ENCODE measurements at regions not wholly inside any gene's neighbourhood (a gene's known extent, or its start where the extent isn't known, plus 50 kb on each side); places are given as distances from the start of the nearest gene placed in this dataset.

DNA sequence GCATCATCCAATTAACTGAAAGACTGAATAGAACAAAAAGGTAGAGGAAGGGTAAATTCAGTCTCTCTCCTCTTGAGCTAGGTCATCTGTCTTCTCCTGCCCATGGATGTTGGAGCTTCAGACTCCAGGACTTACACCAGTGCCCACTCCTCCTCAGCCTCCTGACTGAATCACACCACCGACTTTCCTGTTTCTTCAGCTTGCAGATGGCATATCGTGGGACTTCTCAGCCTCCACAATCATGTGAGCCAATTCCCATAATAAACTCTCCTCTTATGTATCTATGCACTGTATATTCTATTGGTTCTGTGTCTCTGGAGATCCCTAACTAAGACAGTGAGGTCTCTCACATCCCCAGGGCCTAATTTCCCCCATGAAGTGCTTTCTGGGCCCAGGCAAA lies 140.4 kb downstream of the CD47 start:
- TF ChIP-seq, protein P1, sequence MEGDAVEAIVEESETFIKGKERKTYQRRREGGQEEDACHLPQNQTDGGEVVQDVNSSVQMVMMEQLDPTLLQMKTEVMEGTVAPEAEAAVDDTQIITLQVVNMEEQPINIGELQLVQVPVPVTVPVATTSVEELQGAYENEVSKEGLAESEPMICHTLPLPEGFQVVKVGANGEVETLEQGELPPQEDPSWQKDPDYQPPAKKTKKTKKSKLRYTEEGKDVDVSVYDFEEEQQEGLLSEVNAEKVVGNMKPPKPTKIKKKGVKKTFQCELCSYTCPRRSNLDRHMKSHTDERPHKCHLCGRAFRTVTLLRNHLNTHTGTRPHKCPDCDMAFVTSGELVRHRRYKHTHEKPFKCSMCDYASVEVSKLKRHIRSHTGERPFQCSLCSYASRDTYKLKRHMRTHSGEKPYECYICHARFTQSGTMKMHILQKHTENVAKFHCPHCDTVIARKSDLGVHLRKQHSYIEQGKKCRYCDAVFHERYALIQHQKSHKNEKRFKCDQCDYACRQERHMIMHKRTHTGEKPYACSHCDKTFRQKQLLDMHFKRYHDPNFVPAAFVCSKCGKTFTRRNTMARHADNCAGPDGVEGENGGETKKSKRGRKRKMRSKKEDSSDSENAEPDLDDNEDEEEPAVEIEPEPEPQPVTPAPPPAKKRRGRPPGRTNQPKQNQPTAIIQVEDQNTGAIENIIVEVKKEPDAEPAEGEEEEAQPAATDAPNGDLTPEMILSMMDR (IDR thresholded peaks at IDR 0.05) = no peak
- no peak for TF ChIP-seq POLR2A (IDR thresholded peaks at IDR 0.05)

Data from uterus (tissue), 2 donors.